HepG2 (cell line): ENCODE measurements at regions not wholly inside any gene's neighbourhood (a gene's known extent, or its start where the extent isn't known, plus 50 kb on each side); places are given as distances from the start of the nearest gene placed in this dataset.

Experiments
- ATAC-seq: fragments of 200-7000 bp; cut with Tn5 transposase; 3 replicates; pipeline ENCODE4 v1.9.1; 2020; ENCODE audit warnings: mild to moderate bottlenecking, moderate library complexity
- BruUV-seq: library from RNA; stranded (reverse); fragments of 400-500 nt; replicated peaks from 2 replicates; lab custom pipeline; 2021; lab: Mats Ljungman, UMichigan
- CTCF ChIA-PET: fragments of 300-600 bp; formaldehyde crosslinking; extraction: SDS; loops from one replicate; lab custom pipeline; 2021; ENCODE audit warnings: low total read pairs, inconsistent platforms, low intra/inter-chr PET ratio; lab: Yijun Ruan, JAX
- POLR2A ChIA-PET: fragments of 350-600 bp; sonication (Branson Sonifier 250); formaldehyde crosslinking; loops from one replicate; lab custom pipeline; 2020; ENCODE audit warnings: antibody characterized with exemption, inconsistent platforms; lab: Yijun Ruan, JAX
- DNase-seq: peaks from one replicate; pipeline ENCODE4 v3.0.0-alpha.2; 2015; ENCODE audit warnings: low spot score
- FAIRE-seq: peaks from 3 replicates; lab custom pipeline; 2011; peaks lifted over from hg19 to GRCh38; lab: Jason Lieb, UNC
- H2AFZ ChIP-seq: one replicate; pipeline ENCODE4 v1.6.1; 2011; ENCODE audit warnings: low read length, inconsistent platforms
- H3K27ac ChIP-seq: fragments of 300-600 bp; 3 replicates; pipeline ENCODE4 v1.8.0; 2011; ENCODE audit warnings: mixed run types, mild to moderate bottlenecking, mixed read lengths, low read length, inconsistent platforms; ENCODE audit not compliant: insufficient read depth; ENCODE audit errors: extremely low read length
- H3K27me3 ChIP-seq, 2 experiments: fragments of 200-600 bp in 1 of 2; 2 replicates in 1 of 2; 3 replicates in 1 of 2; pipeline versions ENCODE4 v1.6.0 to v1.8.0; 2011; ENCODE audit warnings: low read length in 2 of 2, mild to moderate bottlenecking in 2 of 2, moderate library complexity in 2 of 2, inconsistent platforms in 1 of 2; ENCODE audit not compliant: insufficient read depth in 2 of 2, control insufficient read depth in 1 of 2
- H3K36me3 ChIP-seq, 2 experiments: fragments of 200-600 bp in 1 of 2; replicated peaks in 1 of 2; 2 replicates in 1 of 2; 3 replicates in 1 of 2; pipeline versions ENCODE4 v1.5.1 to v1.8.0; 2011; ENCODE audit warnings: low read length in 2 of 2, inconsistent platforms in 1 of 2; ENCODE audit not compliant: insufficient read depth in 2 of 2, control insufficient read depth in 1 of 2
- H3K4me1 ChIP-seq: 2 replicates; pipeline ENCODE4 v1.5.1; 2012; ENCODE audit warnings: low read length, inconsistent platforms; ENCODE audit not compliant: insufficient read depth
- H3K4me2 ChIP-seq: 2 replicates; pipeline ENCODE4 v1.6.0; 2011; ENCODE audit warnings: low read depth, low read length, inconsistent platforms
- H3K4me3 ChIP-seq, 3 experiments: fragments of 200-600 bp in 1 of 3; sonication (generic), shearing (Covaris generic) in 1 of 3; replicated peaks in 1 of 3; 2 replicates each; pipeline ENCODE4 v1.5.1; 2011 to 2016; ENCODE audit warnings: low read length in 3 of 3, inconsistent platforms in 2 of 3, low read depth in 2 of 3, mild to moderate bottlenecking in 2 of 3, control low read depth in 1 of 3, mixed read lengths in 1 of 3; ENCODE audit not compliant: insufficient read depth in 1 of 3
- H3K79me2 ChIP-seq: one replicate; pipeline ENCODE4 v1.6.1; 2011; ENCODE audit warnings: low read length, inconsistent platforms; ENCODE audit not compliant: insufficient read depth
- H3K9ac ChIP-seq: 2 replicates; pipeline ENCODE4 v1.6.0; 2011; ENCODE audit warnings: mild to moderate bottlenecking, low read depth, low read length, inconsistent platforms; ENCODE audit not compliant: insufficient read depth
- H3K9me3 ChIP-seq: 2 replicates; pipeline ENCODE4 v1.5.1; 2012; ENCODE audit warnings: mild to moderate bottlenecking, low read length
- H4K20me1 ChIP-seq: 2 replicates; pipeline ENCODE4 v1.6.0; 2011; ENCODE audit warnings: inconsistent platforms, mild to moderate bottlenecking, low read length, moderate library complexity; ENCODE audit not compliant: insufficient read depth
- AHDC1 ChIP-seq: sonication (generic); formaldehyde crosslinking; IDR thresholded peaks from 2 replicates; pipeline ENCODE4 v1.5.1; 2020; ENCODE audit warnings: mild to moderate bottlenecking, missing genetic modification reagents, borderline replicate concordance
- ARNT2 ChIP-seq: sonication (generic); formaldehyde crosslinking; IDR thresholded peaks from 2 replicates; pipeline ENCODE4 v1.8.0; 2022; ENCODE audit warnings: mild to moderate bottlenecking, low read depth, missing genetic modification reagents, moderate library complexity
- DR1 ChIP-seq: sonication (generic); formaldehyde crosslinking; IDR thresholded peaks from 2 replicates; pipeline ENCODE4 v1.8.0; 2021; ENCODE audit warnings: mild to moderate bottlenecking, missing genetic modification reagents, inconsistent platforms
- HBP1 ChIP-seq: IDR thresholded peaks from 2 replicates; pipeline ENCODE4 v1.6.1; 2016; ENCODE audit warnings: low read depth, control low read depth
- KAT8 ChIP-seq: IDR thresholded peaks from 2 replicates; pipeline ENCODE4 v1.6.1; 2016; ENCODE audit warnings: missing genetic modification reagents, missing compliant biosample characterization
- MED1 ChIP-seq: sonication (generic); formaldehyde crosslinking; IDR thresholded peaks from 2 replicates; pipeline ENCODE4 v1.4.0; 2020; ENCODE audit warnings: missing genetic modification reagents
- MTA3 ChIP-seq: sonication (generic); formaldehyde crosslinking; IDR thresholded peaks from 2 replicates; pipeline ENCODE4 v1.4.0; 2020; ENCODE audit warnings: missing genetic modification reagents
- MTF1 ChIP-seq: sonication (generic); formaldehyde crosslinking; IDR thresholded peaks from 2 replicates; pipeline ENCODE4 v1.5.0; 2020; ENCODE audit warnings: missing genetic modification reagents
- NRL ChIP-seq: sonication (generic); formaldehyde crosslinking; IDR thresholded peaks from 2 replicates; pipeline ENCODE4 v1.5.0; 2020; ENCODE audit warnings: missing genetic modification reagents, mild to moderate bottlenecking, moderate library complexity, borderline replicate concordance
- TFDP1 ChIP-seq: IDR thresholded peaks from 2 replicates; pipeline ENCODE4 v1.6.1; 2016; ENCODE audit warnings: missing compliant biosample characterization, missing genetic modification reagents, borderline replicate concordance
- ZNF317 ChIP-seq: sonication (generic); formaldehyde crosslinking; IDR thresholded peaks from 2 replicates; pipeline ENCODE4 v1.5.0; 2020; ENCODE audit warnings: mild to moderate bottlenecking, missing genetic modification reagents
- ZNF710 ChIP-seq: sonication (generic); formaldehyde crosslinking; IDR thresholded peaks from 2 replicates; pipeline ENCODE4 v1.5.0; 2020; ENCODE audit warnings: mild to moderate bottlenecking, missing genetic modification reagents, borderline replicate concordance
- whole genome bisulfite sequencing: methylation state at CpG from one replicate; pipeline ENCODE4 v1.1.6; 2017; ENCODE audit warnings: low lambda C conversion rate; 5-methylcytosine and 5-hydroxymethylcytosine counted together
- in situ Hi-C: cut with HindIII; loops from 2 replicates; pipeline ENCODE4 v1.10.0; 2017; ENCODE audit warnings: low pct_unique_long_range_greater_than_20kb; ENCODE audit not compliant: extremely low pct_ligation_motif_present
- intact Hi-C: fragments of 100-400 bp; cut with micrococcal nuclease; formaldehyde crosslinking; loops from one replicate; pipeline ENCODE4 v1.10.0; 2022; ENCODE audit not compliant: unreplicated experiment

- Histone ChIP-seq H4K20me1 (no peaks in the 10 kb centered on the region), H2AFZ (no peak overlapping the region), H3K79me2 (no peaks in the 10 kb centered on the region), H3K9me3 (no peaks in the 10 kb centered on the region), H3K9ac (no peak overlapping the region)
- BruUV-seq: no TSS peak
- WGBS: 4% methylated on average over 2 of the region's 2 CpGs
- intact Hi-C loops: no loop called here
- TF ChIP-seq ARNT2 (CRISPR knock-in tag) (no peak), MTA3 (CRISPR knock-in tag) (no peak), ZNF317 (no peak), HBP1 (CRISPR knock-in tag) (no peak), NRL (no peak), DR1 (CRISPR knock-in tag) (no peak), MED1 (no peak), AHDC1 (CRISPR knock-in tag) (no peak), TFDP1 (no peak), KAT8 (CRISPR knock-in tag) (no peak), ZNF710 (CRISPR knock-in tag) (no peak), MTF1 (CRISPR knock-in tag) (no peak)
- TF ChIP-seq, all 625 proteins: peak for 0
- Histone ChIP-seq H3K4me1 (no peaks in the 10 kb centered on the region), H3K36me3 (no peaks in the 10 kb centered on the region; a peak in 1 of 5 replicates), H3K27me3 (no peaks in the 10 kb centered on the region), H3K4me3 (no peak overlapping the region), H3K27ac (no peak overlapping the region), H3K4me2 (no peak overlapping the region)
- DNase-seq (no peak), FAIRE-seq (no peak), ATAC-seq (no peak)
- in situ Hi-C loops: no loop called here
- ChIA-PET POLR2A (no interaction called here), CTCF (no interaction called here)
Observed at GRCh38 chr13:84279166-84279565, 396.9 kb upstream of the SLITRK1 start.
